H1 (cell line): ENCODE measurements at regions not wholly inside any gene's neighbourhood (a gene's known extent, or its start where the extent isn't known, plus 50 kb on each side); places are given as distances from the start of the nearest gene placed in this dataset.

Experiments
- CTCF ChIA-PET: fragments of 300-600 bp; sonication (Branson Sonifier 250); formaldehyde crosslinking; loops from one replicate; lab custom pipeline; 2021; ENCODE audit not compliant: partially characterized antibody; lab: Charles Lee
- POLR2A ChIA-PET: fragments of 300-600 bp; sonication (Branson Sonifier 250); formaldehyde crosslinking; loops from one replicate; lab custom pipeline; 2021; ENCODE audit warnings: inconsistent platforms; ENCODE audit not compliant: partially characterized antibody; lab: Charles Lee
- DNase-seq, 2 experiments: peaks; one replicate each; pipeline versions ENCODE4 v3.0.0 to v3.0.0-alpha.2; 2010 to 2022; ENCODE audit warnings: low spot score in 2 of 2, low read depth in 1 of 2, mixed read lengths in 1 of 2
- FAIRE-seq: peaks from 2 replicates; lab custom pipeline; 2011; peaks lifted over from hg19 to GRCh38; lab: Jason Lieb, UNC
- H2AFZ ChIP-seq: 2 replicates; pipeline ENCODE4 v1.8.1; 2012; ENCODE audit warnings: low read length, inconsistent platforms
- H2AK5ac ChIP-seq: 2 replicates; pipeline ENCODE4 v1.6.1; 2013; ENCODE audit warnings: low read depth, low read length
- H2BK120ac ChIP-seq: replicated peaks from 2 replicates; pipeline ENCODE3; 2013; ENCODE audit warnings: low read depth, low read length, inconsistent platforms
- H2BK12ac ChIP-seq: 2 replicates; pipeline ENCODE4 v1.6.1; 2013; ENCODE audit warnings: low read depth, low read length
- H2BK15ac ChIP-seq: 2 replicates; pipeline ENCODE4 v1.6.1; 2013; ENCODE audit warnings: low read length
- H2BK20ac ChIP-seq: 2 replicates; pipeline ENCODE4 v1.6.1; 2013; ENCODE audit warnings: low read length
- H2BK5ac ChIP-seq: 2 replicates; pipeline ENCODE4 v1.6.1; 2013; ENCODE audit warnings: low read depth, low read length
- H3K14ac ChIP-seq: 2 replicates; pipeline ENCODE4 v1.6.1; 2013; ENCODE audit warnings: inconsistent platforms; ENCODE audit not compliant: insufficient read length
- H3K18ac ChIP-seq: 2 replicates; pipeline ENCODE4 v1.6.1; 2013; ENCODE audit warnings: low read length; ENCODE audit errors: extremely low read depth
- H3K23ac ChIP-seq: 2 replicates; pipeline ENCODE4 v1.6.1; 2013; ENCODE audit warnings: inconsistent platforms; ENCODE audit not compliant: insufficient read length
- H3K23me2 ChIP-seq: 2 replicates; pipeline ENCODE4 v1.6.1; 2013; ENCODE audit warnings: low read depth, low read length
- H3K27ac ChIP-seq: 2 replicates; pipeline ENCODE4 v1.6.1; 2011; ENCODE audit warnings: low read depth, low read length, inconsistent platforms
- H3K27me3 ChIP-seq, 4 experiments: replicated peaks in 1 of 4; 1 replicate in 1 of 4; 2 replicates in 3 of 4; pipeline versions ENCODE4 v1.6.1 to v1.8.1; 2011 to 2013; ENCODE audit warnings: low read length in 3 of 4, mild to moderate bottlenecking in 3 of 4, inconsistent platforms in 2 of 4, mixed read lengths in 2 of 4, moderate library complexity in 1 of 4; ENCODE audit not compliant: control insufficient read depth in 3 of 4, insufficient read depth in 3 of 4; ENCODE audit errors: extremely low read depth in 1 of 4
- H3K36me3 ChIP-seq, 4 experiments: 2 replicates each; pipeline versions ENCODE4 v1.6.1 to v1.8.1; 2011 to 2013; ENCODE audit warnings: mild to moderate bottlenecking in 4 of 4, low read length in 3 of 4, moderate library complexity in 2 of 4, control low read depth in 1 of 4, inconsistent platforms in 1 of 4; ENCODE audit not compliant: insufficient read depth in 4 of 4, control insufficient read depth in 2 of 4
- H3K4ac ChIP-seq: replicated peaks from 2 replicates; pipeline ENCODE3; 2013; ENCODE audit warnings: low read length, low read depth, mixed read lengths, inconsistent platforms; ENCODE audit not compliant: insufficient read length
- H3K4me1 ChIP-seq, 4 experiments: replicated peaks in 1 of 4; 1 replicate in 1 of 4; 2 replicates in 3 of 4; pipeline versions ENCODE4 v1.6.1 to v1.8.1; 2011 to 2013; ENCODE audit warnings: low read length in 3 of 4, inconsistent platforms in 2 of 4, mixed read lengths in 1 of 4; ENCODE audit not compliant: insufficient read depth in 4 of 4, control insufficient read depth in 3 of 4
- H3K4me2 ChIP-seq, 2 experiments: 2 replicates each; pipeline versions ENCODE4 v1.6.1 to v1.8.1; 2011 to 2013; ENCODE audit warnings: low read depth in 2 of 2, low read length in 2 of 2, control low read depth in 1 of 2, inconsistent platforms in 1 of 2, mild to moderate bottlenecking in 1 of 2; ENCODE audit not compliant: insufficient read depth in 1 of 2
- H3K4me3 ChIP-seq, 4 experiments: fragments of 200-600, 300-600 bp in 1 of 4; sonication (generic), shearing (Covaris generic), sonication (Bioruptor Twin) in 1 of 4; 2 replicates each; pipeline versions ENCODE4 v1.5.1 to v1.8.1; 2011 to 2016; ENCODE audit warnings: low read length in 4 of 4, low read depth in 3 of 4, control low read depth in 2 of 4, inconsistent platforms in 2 of 4, mild to moderate bottlenecking in 2 of 4, mixed read lengths in 1 of 4, moderate library complexity in 1 of 4; ENCODE audit not compliant: insufficient read depth in 2 of 4; ENCODE audit errors: extremely low read depth in 1 of 4
- H3K56ac ChIP-seq: replicated peaks from 2 replicates; pipeline ENCODE3; 2013; ENCODE audit warnings: low read depth, mild to moderate bottlenecking, mixed read lengths, low read length, inconsistent platforms; ENCODE audit not compliant: insufficient read length
- H3K79me1 ChIP-seq: 2 replicates; pipeline ENCODE4 v1.6.1; 2013; ENCODE audit warnings: low read depth, low read length, control low read depth
- H3K79me2 ChIP-seq, 2 experiments: 2 replicates each; pipeline versions ENCODE4 v1.6.1 to v1.8.1; 2012 to 2013; ENCODE audit warnings: low read length in 2 of 2, mild to moderate bottlenecking in 2 of 2, inconsistent platforms in 1 of 2; ENCODE audit not compliant: insufficient read depth in 2 of 2, control insufficient read depth in 1 of 2
- H3K9ac ChIP-seq, 4 experiments: replicated peaks in 1 of 4; 1 replicate in 1 of 4; 2 replicates in 3 of 4; pipeline versions ENCODE4 v1.6.1 to v1.8.1; 2011 to 2013; ENCODE audit warnings: low read depth in 3 of 4, low read length in 3 of 4, control low read depth in 2 of 4, mild to moderate bottlenecking in 2 of 4, moderate library complexity in 2 of 4, inconsistent platforms in 1 of 4; ENCODE audit errors: extremely low read depth in 1 of 4
- H3K9me3 ChIP-seq, 2 experiments: 2 replicates each; pipeline versions ENCODE4 v1.6.1 to v1.8.1; 2012 to 2013; ENCODE audit warnings: mild to moderate bottlenecking in 2 of 2, moderate library complexity in 2 of 2, control low read depth in 1 of 2, inconsistent platforms in 1 of 2, low read depth in 1 of 2, low read length in 1 of 2, mixed read lengths in 1 of 2; ENCODE audit not compliant: insufficient read depth in 2 of 2
- H4K20me1 ChIP-seq, 2 experiments: replicated peaks in 1 of 2; 2 replicates each; pipeline versions ENCODE3 to v1.8.1; 2011 to 2013; ENCODE audit warnings: inconsistent platforms in 2 of 2, low read length in 2 of 2, mild to moderate bottlenecking in 1 of 2; ENCODE audit not compliant: insufficient read depth in 2 of 2, control insufficient read depth in 1 of 2
- H4K5ac ChIP-seq: 2 replicates; pipeline ENCODE4 v1.6.1; 2013; ENCODE audit warnings: low read length, low read depth, mixed read lengths, inconsistent platforms; ENCODE audit not compliant: insufficient read length
- H4K8ac ChIP-seq: 2 replicates; pipeline ENCODE4 v1.8.0; 2013; ENCODE audit warnings: mild to moderate bottlenecking, moderate library complexity, low read length, inconsistent platforms; ENCODE audit not compliant: insufficient read depth; ENCODE audit errors: extremely low read depth
- H4K91ac ChIP-seq: replicated peaks from 2 replicates; pipeline ENCODE3; 2013; ENCODE audit warnings: low read length, mixed read lengths, inconsistent platforms; ENCODE audit not compliant: insufficient read length
- ASH2L ChIP-seq: fragments of 200-600, 300-600 bp; sonication (generic); IDR thresholded peaks from one replicate; pipeline ENCODE4 v1.7.1; 2017; ENCODE audit warnings: low read length
- FOSL1 ChIP-seq: IDR thresholded peaks from 2 replicates; pipeline ENCODE4 v1.6.1; 2011; ENCODE audit warnings: mild to moderate bottlenecking, low read depth, low read length, moderate library complexity; ENCODE audit not compliant: insufficient read depth
- POLR2AphosphoS5 ChIP-seq: IDR thresholded peaks from 2 replicates; pipeline ENCODE4 v1.6.1; 2011; ENCODE audit warnings: low read depth, low read length
- RAD21 ChIP-seq, 2 experiments: IDR thresholded peaks in 1 of 2; conservative IDR thresholded peaks in 1 of 2; 2 replicates each; pipeline ENCODE4 v1.6.1; 2011; ENCODE audit warnings: low read depth in 2 of 2, low read length in 2 of 2, improper control_type of control experiment in 1 of 2, inconsistent platforms in 1 of 2, mild to moderate bottlenecking in 1 of 2, moderate library complexity in 1 of 2
- SP4 ChIP-seq: IDR thresholded peaks from 2 replicates; pipeline ENCODE4 v1.6.1; 2012; ENCODE audit warnings: low read length, inconsistent platforms
- SRF ChIP-seq: IDR thresholded peaks from 2 replicates; pipeline ENCODE4 v1.6.1; 2011; ENCODE audit warnings: mild to moderate bottlenecking, low read depth, low read length, moderate library complexity

- Histone ChIP-seq H3K23me2 (no peaks in the 10 kb centered on the region), H3K23ac (no peak overlapping the region), H3K27me3 (no peaks in the 10 kb centered on the region), H2BK5ac (no peak overlapping the region), H4K91ac (no peak overlapping the region), H3K79me2 (no peaks in the 10 kb centered on the region), H2AFZ (no peak overlapping the region), H4K5ac (no peak overlapping the region), H2BK12ac (no peak overlapping the region), H4K8ac (no peak overlapping the region), H4K20me1 (no peaks in the 10 kb centered on the region), H3K9me3 (no peaks in the 10 kb centered on the region), H3K36me3 (no peaks in the 10 kb centered on the region), H3K27ac (no peak overlapping the region), H2BK120ac (no peak overlapping the region), H2BK15ac (no peak overlapping the region), H3K4me1 (no peaks in the 10 kb centered on the region), H3K4ac (no peak overlapping the region), H3K79me1 (no peaks in the 10 kb centered on the region), H3K9ac (no peak overlapping the region), H3K4me2 (no peak overlapping the region), H3K18ac (no peak overlapping the region), H3K4me3 (no peak overlapping the region), H2BK20ac (no peak overlapping the region), H3K56ac (no peak overlapping the region), H2AK5ac (no peak overlapping the region), H3K14ac (no peak overlapping the region)
- CTCF ChIA-PET: no interaction called here
- no peak for FAIRE-seq
- POLR2A ChIA-PET: no interaction called here
- TF ChIP-seq SP4 (no peak), FOSL1 (no peak), RAD21 (IDR thresholded peaks at IDR 0.05 in 1 of 2, conservative IDR thresholded peaks at IDR 0.05 in 1 of 2; ENCODE audit: low read depth in 2 of 2, low read length in 2 of 2) (no peak), SRF (no peak), POLR2AphosphoS5 (no peak), ASH2L (no peak)
- DNase-seq: no peak
Observed at GRCh38 chr2:75361486-75361885, 162.2 kb upstream of the TACR1 start.
